ENCODE measurements at regions not wholly inside any gene's neighbourhood (a gene's known extent, or its start where the extent isn't known, plus 50 kb on each side); places are given as distances from the start of the nearest gene placed in this dataset.

DNA sequence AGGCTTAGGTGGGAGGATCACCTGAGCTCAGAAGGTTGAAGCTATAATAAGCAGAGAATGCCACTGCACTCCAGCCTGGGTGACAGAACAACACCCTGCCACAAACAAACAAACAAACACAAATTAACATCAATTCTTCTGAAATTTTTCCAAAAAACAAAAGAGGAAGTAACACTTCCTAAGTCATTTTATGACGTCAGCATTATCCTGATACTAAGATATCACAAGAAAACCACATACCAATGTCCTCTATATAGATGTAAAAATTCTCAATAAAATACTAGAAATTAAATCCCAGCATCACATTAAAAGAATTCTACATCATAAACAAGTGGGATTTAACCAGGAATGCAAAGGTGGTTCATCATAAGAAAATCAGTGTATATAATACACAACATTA, 64.4 kb upstream of the STK26 start:
- TF ChIP-seq POLR2A (IDR thresholded peaks at IDR 0.05) (no peak), POLR2AphosphoS5 (IDR thresholded peaks at IDR 0.05) (no peak)
- TF ChIP-seq, protein P1, sequence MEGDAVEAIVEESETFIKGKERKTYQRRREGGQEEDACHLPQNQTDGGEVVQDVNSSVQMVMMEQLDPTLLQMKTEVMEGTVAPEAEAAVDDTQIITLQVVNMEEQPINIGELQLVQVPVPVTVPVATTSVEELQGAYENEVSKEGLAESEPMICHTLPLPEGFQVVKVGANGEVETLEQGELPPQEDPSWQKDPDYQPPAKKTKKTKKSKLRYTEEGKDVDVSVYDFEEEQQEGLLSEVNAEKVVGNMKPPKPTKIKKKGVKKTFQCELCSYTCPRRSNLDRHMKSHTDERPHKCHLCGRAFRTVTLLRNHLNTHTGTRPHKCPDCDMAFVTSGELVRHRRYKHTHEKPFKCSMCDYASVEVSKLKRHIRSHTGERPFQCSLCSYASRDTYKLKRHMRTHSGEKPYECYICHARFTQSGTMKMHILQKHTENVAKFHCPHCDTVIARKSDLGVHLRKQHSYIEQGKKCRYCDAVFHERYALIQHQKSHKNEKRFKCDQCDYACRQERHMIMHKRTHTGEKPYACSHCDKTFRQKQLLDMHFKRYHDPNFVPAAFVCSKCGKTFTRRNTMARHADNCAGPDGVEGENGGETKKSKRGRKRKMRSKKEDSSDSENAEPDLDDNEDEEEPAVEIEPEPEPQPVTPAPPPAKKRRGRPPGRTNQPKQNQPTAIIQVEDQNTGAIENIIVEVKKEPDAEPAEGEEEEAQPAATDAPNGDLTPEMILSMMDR (IDR thresholded peaks at IDR 0.05), result no peak

Measured in breast epithelium (tissue), 3 donors.